ENCODE measurements at regions not wholly inside any gene's neighbourhood (a gene's known extent, or its start where the extent isn't known, plus 50 kb on each side); places are given as distances from the start of the nearest gene placed in this dataset.

DNA sequence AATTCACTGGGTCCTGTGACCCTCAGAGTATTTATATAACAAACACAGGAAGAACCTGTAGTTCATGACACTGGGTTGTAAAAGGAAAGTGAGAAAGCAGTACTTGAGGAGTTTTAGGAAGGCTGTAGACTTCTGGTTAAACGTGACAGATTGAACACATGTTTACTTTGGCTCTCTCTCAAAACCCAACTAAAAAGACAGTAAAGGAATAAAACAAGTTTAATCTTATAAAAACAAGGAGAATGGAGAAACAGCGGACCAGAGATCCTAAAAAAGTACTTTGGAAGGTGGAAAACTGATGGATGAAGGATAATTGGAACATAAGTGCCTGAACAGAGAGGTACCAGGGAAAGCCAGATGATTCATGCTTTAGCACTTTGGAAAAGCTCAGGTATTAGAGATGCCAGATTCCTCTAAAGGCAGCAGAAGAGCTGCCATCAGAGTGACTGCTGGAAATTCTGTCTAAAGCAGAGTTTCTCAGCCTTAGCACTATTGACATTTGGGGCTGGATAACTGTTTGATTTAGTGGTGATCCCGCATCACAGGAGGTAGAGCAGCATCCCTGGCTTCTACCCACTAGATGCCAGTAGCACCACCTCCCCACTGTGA is 182.9 kb upstream of the RORA start:
- DNase-seq (no peak), ATAC-seq (ENCODE audit: insufficient read depth, low read depth) (no peak)
- Histone ChIP-seq H4K20me1 (ENCODE audit: insufficient read depth, low read length) (no peaks in the 10 kb centered on the region), H3K36me3 (ENCODE audit: insufficient read depth, low read length) (no peaks in the 10 kb centered on the region), H2AFZ (ENCODE audit: low read depth, low read length) (no peak overlapping the region), H3K79me2 (ENCODE audit: insufficient read depth, low read length) (no peaks in the 10 kb centered on the region), H3K9me3 (ENCODE audit: insufficient read depth, low read length, severe bottlenecking) (no peaks in the 10 kb centered on the region), H3K9ac (ENCODE audit: low read depth, low read length) (no peak overlapping the region), H3K27me3 (ENCODE audit: insufficient read depth, low read length, poor library complexity) (no peaks in the 10 kb centered on the region), H3K4me3 (ENCODE audit: low read depth in 1 of 2, low read length in 2 of 2) (no peak overlapping the region), H3K4me2 (ENCODE audit: insufficient read depth, low read length) (no peak overlapping the region), H3K4me1 (ENCODE audit: insufficient read depth, low read length) (no peaks in the 10 kb centered on the region), H3K27ac (ENCODE audit: low read length) (no peak overlapping the region)
- TF ChIP-seq, protein P1, sequence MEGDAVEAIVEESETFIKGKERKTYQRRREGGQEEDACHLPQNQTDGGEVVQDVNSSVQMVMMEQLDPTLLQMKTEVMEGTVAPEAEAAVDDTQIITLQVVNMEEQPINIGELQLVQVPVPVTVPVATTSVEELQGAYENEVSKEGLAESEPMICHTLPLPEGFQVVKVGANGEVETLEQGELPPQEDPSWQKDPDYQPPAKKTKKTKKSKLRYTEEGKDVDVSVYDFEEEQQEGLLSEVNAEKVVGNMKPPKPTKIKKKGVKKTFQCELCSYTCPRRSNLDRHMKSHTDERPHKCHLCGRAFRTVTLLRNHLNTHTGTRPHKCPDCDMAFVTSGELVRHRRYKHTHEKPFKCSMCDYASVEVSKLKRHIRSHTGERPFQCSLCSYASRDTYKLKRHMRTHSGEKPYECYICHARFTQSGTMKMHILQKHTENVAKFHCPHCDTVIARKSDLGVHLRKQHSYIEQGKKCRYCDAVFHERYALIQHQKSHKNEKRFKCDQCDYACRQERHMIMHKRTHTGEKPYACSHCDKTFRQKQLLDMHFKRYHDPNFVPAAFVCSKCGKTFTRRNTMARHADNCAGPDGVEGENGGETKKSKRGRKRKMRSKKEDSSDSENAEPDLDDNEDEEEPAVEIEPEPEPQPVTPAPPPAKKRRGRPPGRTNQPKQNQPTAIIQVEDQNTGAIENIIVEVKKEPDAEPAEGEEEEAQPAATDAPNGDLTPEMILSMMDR (IDR thresholded peaks at IDR 0.05; ENCODE audit: borderline replicate concordance, extremely low read depth, low read length, poor library complexity, severe bottlenecking), result no peak
- no peak for TF ChIP-seq EZH2 (IDR thresholded peaks at IDR 0.05; ENCODE audit: borderline replicate concordance, low read depth, low read length, severe bottlenecking)

DNA sequence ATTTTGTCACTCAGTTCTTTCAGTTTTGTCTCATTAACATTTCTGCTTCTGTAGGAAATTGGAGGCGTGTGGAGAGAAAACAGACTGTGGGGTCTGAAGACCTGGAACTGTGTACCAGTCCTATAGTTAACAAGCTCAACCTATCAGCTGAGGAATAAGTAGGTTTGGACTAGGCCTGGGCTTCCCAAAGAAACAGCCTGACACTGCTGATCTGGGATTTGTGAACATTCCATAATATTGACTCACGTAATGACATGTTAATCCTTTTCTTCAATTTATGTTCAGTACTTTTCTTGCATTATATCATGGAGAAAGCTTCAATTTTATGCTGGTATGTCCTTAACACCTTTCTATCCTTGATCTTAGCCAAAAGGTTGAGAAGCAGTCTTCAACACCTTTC is 181.6 kb upstream of the RORA start:
- Histone ChIP-seq H3K9me3 (ENCODE audit: insufficient read depth, low read length, severe bottlenecking) (no peaks in the 10 kb centered on the region), H3K4me2 (ENCODE audit: insufficient read depth, low read length) (no peak overlapping the region), H3K9ac (ENCODE audit: low read depth, low read length) (no peak overlapping the region), H3K27me3 (ENCODE audit: insufficient read depth, low read length, poor library complexity) (no peaks in the 10 kb centered on the region), H4K20me1 (ENCODE audit: insufficient read depth, low read length) (no peaks in the 10 kb centered on the region), H3K4me3 (ENCODE audit: low read depth in 1 of 2, low read length in 2 of 2) (no peak overlapping the region), H3K27ac (ENCODE audit: low read length) (no peak overlapping the region), H3K4me1 (ENCODE audit: insufficient read depth, low read length) (no peaks in the 10 kb centered on the region), H2AFZ (ENCODE audit: low read depth, low read length) (no peak overlapping the region), H3K36me3 (ENCODE audit: insufficient read depth, low read length) (no peaks in the 10 kb centered on the region), H3K79me2 (ENCODE audit: insufficient read depth, low read length) (no peaks in the 10 kb centered on the region)
- TF ChIP-seq, protein P1 (IDR thresholded peaks at IDR 0.05; ENCODE audit: borderline replicate concordance, extremely low read depth, low read length, poor library complexity, severe bottlenecking), result no peak
- TF ChIP-seq EZH2 (IDR thresholded peaks at IDR 0.05; ENCODE audit: borderline replicate concordance, low read depth, low read length, severe bottlenecking), result no peak
- DNase-seq (no peak), ATAC-seq (ENCODE audit: insufficient read depth, low read depth) (no peak)

DNA sequence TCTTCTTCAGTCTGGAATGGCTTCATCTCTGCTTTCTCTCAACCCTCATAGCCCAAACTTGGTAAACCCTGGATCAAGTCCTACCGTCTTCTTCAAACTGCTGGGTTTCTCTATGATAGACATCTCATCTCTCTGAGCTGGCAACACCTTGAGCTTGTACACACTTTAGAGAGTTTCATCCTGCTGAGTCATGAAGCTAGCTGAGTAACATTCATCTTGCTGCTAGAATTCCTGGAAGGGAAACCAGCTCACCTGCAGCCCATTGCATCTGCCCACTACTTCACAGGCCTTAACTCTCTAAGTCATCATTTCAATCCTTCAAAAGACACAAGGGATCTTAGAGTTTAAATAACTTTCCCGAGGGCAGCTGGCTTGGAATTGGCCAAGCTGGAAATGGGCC is 175.5 kb upstream of the RORA start:
- H3K4me2 ChIP-seq (ENCODE audit: insufficient read depth, low read length), result no peak overlapping the region
- no peak overlapping the region for H3K27ac ChIP-seq (ENCODE audit: low read length)
- ATAC-seq (ENCODE audit: insufficient read depth, low read depth) (no peak), DNase-seq (no peak)
- no peak overlapping the region for H3K4me3 ChIP-seq (ENCODE audit: low read depth in 1 of 2, low read length in 2 of 2)
- no peaks in the 10 kb centered on the region for H3K9me3 ChIP-seq (ENCODE audit: insufficient read depth, low read length, severe bottlenecking)
- no peak overlapping the region for H3K9ac ChIP-seq (ENCODE audit: low read depth, low read length)
- H2AFZ ChIP-seq (ENCODE audit: low read depth, low read length), result no peak overlapping the region
- no peaks in the 10 kb centered on the region for H3K27me3 ChIP-seq (ENCODE audit: insufficient read depth, low read length, poor library complexity)
- H4K20me1 ChIP-seq (ENCODE audit: insufficient read depth, low read length), result no peaks in the 10 kb centered on the region
- H3K36me3 ChIP-seq (ENCODE audit: insufficient read depth, low read length), result no peaks in the 10 kb centered on the region
- TF ChIP-seq, protein P1 (IDR thresholded peaks at IDR 0.05; ENCODE audit: borderline replicate concordance, extremely low read depth, low read length, poor library complexity, severe bottlenecking), result no peak
- no peak for TF ChIP-seq EZH2 (IDR thresholded peaks at IDR 0.05; ENCODE audit: borderline replicate concordance, low read depth, low read length, severe bottlenecking)
- no peaks in the 10 kb centered on the region for H3K4me1 ChIP-seq (ENCODE audit: insufficient read depth, low read length)
- H3K79me2 ChIP-seq (ENCODE audit: insufficient read depth, low read length), result no peaks in the 10 kb centered on the region
